GM10248 (cell line): ENCODE measurements at regions not wholly inside any gene's neighbourhood (a gene's known extent, or its start where the extent isn't known, plus 50 kb on each side); places are given as distances from the start of the nearest gene placed in this dataset.
A peak's percentile ranks its signal among the peaks of the same experiment; 100 is the strongest.
"Not testable (repeated sequence)": the region's sequence is repeated elsewhere in the genome, so short reads cannot be mapped to it uniquely, and the experiment has no call there.

ENCODE experiments used
- CTCF ChIA-PET: fragments of 300-600 bp; sonication (Branson Sonifier 250); formaldehyde crosslinking; extraction: SDS; loops from one replicate; lab custom pipeline; 2021; ENCODE audit warnings: antibody characterized with exemption; lab: Yijun Ruan, JAX
- POLR2A ChIA-PET: fragments of 350-650 bp; sonication (Branson Sonifier 250); formaldehyde crosslinking; extraction: SDS; loops from one replicate; lab custom pipeline; 2020; ENCODE audit warnings: antibody characterized with exemption; lab: Yijun Ruan, JAX
- DNase-seq: peaks from one replicate; pipeline ENCODE4 v3.0.0; 2012; ENCODE audit errors: extremely low spot score
- TF ChIP-seq, protein P1 (sequence below): IDR thresholded peaks from 2 replicates; pipeline ENCODE4 v1.5.1; 2012; ENCODE audit warnings: mild to moderate bottlenecking, low read depth; ENCODE audit errors: extremely low read depth, missing control alignments, control extremely low read depth

DNA sequence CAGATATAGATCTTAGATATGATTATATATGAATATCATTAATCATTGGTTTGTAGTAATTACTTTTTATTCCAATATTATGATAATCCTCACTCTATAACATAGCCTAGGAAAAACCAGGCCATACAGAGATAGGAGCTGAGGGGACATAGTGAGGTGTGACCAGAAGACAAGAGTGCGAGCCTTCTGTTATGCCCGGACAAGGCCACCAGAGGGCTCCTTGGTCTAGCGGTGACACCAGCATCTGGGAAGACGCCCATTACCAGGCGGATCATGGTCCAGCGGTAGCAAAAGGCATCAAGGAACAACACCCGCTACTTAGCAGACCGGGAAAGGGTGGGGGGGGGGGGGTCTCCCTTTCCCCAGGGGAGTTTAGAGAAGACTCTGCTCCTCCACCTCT, 96.4 kb upstream of the WSB1 start:
- CTCF ChIA-PET = interaction anchor here (0.8 to 6.6 kb wide), 8 partner anchors 9 to 135 kb away, joined by 3 to 53 read pairs (median 4); no protein-coding TSS in a partner anchor
- TF ChIP-seq, protein P1, sequence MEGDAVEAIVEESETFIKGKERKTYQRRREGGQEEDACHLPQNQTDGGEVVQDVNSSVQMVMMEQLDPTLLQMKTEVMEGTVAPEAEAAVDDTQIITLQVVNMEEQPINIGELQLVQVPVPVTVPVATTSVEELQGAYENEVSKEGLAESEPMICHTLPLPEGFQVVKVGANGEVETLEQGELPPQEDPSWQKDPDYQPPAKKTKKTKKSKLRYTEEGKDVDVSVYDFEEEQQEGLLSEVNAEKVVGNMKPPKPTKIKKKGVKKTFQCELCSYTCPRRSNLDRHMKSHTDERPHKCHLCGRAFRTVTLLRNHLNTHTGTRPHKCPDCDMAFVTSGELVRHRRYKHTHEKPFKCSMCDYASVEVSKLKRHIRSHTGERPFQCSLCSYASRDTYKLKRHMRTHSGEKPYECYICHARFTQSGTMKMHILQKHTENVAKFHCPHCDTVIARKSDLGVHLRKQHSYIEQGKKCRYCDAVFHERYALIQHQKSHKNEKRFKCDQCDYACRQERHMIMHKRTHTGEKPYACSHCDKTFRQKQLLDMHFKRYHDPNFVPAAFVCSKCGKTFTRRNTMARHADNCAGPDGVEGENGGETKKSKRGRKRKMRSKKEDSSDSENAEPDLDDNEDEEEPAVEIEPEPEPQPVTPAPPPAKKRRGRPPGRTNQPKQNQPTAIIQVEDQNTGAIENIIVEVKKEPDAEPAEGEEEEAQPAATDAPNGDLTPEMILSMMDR = peak; percentile 46
- POLR2A ChIA-PET, DNase-seq: not testable (repeated sequence)

DNA sequence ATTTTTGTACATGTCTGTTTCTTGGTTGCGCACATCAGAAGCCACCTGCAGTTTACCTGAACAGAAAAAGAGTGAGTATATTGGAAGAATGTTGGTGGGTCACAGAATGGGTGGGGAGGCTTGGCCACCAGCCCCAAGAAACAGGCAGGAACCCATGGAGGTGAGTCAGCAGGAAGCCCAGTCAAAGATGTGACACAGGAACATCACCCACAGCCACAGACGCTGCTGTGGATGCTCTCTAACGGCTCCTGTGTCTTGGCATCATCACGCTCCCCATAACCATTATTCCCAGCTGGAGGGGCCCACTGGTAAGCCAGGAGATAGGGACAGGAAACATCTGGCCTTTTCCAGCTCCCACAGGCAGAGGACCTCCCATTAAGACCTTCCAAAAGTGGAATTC, 94.0 kb upstream of the WSB1 start:
- TF ChIP-seq, protein P1 = no peak
- POLR2A ChIA-PET = no interaction called here
- DNase-seq = no peak
- CTCF ChIA-PET = interaction anchor here (0.6 to 2.9 kb wide), 5 partner anchors 36 to 133 kb away, joined by 3 to 11 read pairs (median 3); no protein-coding TSS in a partner anchor

DNA sequence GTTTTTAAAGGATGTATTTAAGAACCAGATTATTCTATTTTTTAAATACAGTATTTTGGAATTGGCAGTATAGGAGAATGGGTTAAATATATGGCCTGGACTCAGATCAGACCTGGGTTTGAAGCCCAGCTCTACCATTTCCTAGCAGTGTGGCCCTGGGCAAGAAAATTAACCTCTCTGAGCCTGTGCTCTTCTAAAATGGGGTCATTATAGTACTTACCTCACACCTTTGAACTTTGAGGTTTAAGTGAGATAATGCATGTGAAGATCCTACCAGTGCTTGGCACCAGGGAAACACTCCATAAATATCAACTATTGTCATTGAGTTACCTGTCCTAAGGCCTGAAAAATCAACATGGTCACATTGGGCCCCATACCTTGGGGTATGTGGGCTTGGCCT, 93.4 kb upstream of the WSB1 start:
- ChIA-PET POLR2A (no interaction called here), CTCF (interaction anchor here (0.9 to 2.9 kb wide), 4 partner anchors 36 to 133 kb away, joined by 3 to 11 read pairs (median 3); no protein-coding TSS in a partner anchor)
- TF ChIP-seq, protein P1 = no peak
- no peak for DNase-seq

DNA sequence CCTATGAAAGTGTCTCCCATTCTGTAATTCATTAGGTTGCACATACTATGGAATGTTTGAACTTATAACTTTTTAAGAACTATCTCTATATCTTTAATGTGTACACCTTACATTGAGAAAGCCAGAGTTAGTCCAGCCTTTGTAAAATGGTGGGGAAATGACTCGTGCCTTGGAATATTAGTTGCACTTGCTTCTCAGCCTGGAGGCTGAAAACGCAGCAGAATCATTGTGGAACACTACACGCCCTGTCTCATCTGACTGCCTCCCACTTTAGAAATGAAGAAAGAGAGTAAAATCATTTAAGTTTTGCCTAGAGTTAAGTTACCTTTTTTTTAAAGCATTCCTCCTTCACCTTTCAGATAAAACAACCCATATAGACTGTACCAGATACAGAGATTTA, 90.7 kb upstream of the WSB1 start:
- DNase-seq = no peak
- POLR2A ChIA-PET = no interaction called here
- TF ChIP-seq, protein P1 = no peak
- CTCF ChIA-PET = interaction anchor here (1.7 to 5.7 kb wide), 4 partner anchors 8 to 34 kb away, joined by 6 to 53 read pairs (median 18); no protein-coding TSS in a partner anchor

DNA sequence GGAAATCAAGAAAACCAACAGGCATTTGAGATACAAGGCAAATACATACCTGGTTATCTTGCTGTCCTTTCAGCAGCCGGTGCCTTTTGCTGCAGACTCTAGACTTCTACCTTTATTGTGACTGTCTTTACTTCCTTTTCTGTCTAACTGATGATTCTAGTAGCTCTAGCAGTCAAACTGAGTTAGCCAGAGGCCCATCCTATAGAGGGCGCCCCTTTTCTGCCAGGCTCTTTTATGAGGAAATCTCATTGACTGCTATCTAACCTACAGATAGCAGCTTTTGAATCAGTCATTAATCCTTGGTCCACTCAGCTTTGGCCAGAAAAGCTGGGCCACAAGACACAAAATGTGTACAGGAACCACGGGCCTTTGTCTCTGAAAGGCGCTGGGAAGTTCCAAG, 87.5 kb upstream of the WSB1 start:
- TF ChIP-seq, protein P1 = peak; percentile 35
- DNase-seq = no peak
- POLR2A ChIA-PET = no interaction called here
- CTCF ChIA-PET = interaction anchor here (0.8 to 5.7 kb wide), 10 partner anchors 8 to 359 kb away, joined by 3 to 53 read pairs (median 4); no protein-coding TSS in a partner anchor

DNA sequence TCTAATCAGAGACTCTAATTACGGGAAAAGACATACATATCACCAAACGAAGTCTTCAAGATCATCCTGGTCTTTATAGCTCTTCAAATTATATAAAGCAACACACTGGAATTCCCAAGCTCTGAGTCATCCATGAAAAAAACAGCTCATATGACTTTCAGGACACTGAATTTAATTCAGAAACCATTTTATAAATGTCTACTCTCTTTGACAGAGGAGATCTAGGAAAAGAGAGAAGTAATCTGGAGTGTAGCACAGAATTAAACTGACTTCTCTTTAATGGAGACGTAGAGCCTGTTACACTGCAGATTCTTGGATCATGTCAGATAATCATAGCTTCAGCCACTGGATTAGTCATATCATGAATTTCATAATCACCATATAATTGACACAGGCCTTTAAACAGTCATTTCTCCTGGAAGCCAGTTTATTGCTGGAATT, 86.8 kb upstream of the WSB1 start:
- DNase-seq = no peak
- TF ChIP-seq, protein P1 = no peak
- ChIA-PET CTCF (interaction anchor here (0.8 to 5.7 kb wide), 8 partner anchors 10 to 359 kb away, joined by 3 to 53 read pairs (median 4); no protein-coding TSS in a partner anchor), POLR2A (no interaction called here)

DNA sequence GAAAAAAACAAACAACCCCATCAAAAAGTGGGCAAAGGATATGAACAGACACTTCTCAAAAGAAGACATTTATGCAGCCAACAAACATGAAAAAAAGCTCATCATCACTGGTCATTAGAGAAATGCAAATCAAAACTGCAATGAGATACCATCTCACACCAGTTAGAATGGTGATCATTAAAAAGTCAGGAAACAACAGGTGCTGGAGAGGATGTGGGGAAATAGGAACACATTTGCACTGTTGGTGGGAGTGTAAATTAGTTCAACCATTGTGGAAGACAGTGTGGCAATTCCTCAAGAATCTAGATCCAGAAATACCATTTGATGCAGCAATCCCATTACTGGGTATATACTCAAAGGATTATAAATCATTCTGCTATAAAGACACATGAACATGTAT, 85.5 kb upstream of the WSB1 start:
- DNase-seq, POLR2A ChIA-PET: not testable (repeated sequence)
- CTCF ChIA-PET = interaction anchor here (5.6 to 5.7 kb wide), 2 partner anchors 13 to 29 kb away, joined by 29 to 53 read pairs; no protein-coding TSS in a partner anchor
